ENCODE measurements at regions not wholly inside any gene's neighbourhood (a gene's known extent, or its start where the extent isn't known, plus 50 kb on each side); places are given as distances from the start of the nearest gene placed in this dataset.
A peak's percentile ranks its signal among the peaks of the same experiment; 100 is the strongest.

DNA sequence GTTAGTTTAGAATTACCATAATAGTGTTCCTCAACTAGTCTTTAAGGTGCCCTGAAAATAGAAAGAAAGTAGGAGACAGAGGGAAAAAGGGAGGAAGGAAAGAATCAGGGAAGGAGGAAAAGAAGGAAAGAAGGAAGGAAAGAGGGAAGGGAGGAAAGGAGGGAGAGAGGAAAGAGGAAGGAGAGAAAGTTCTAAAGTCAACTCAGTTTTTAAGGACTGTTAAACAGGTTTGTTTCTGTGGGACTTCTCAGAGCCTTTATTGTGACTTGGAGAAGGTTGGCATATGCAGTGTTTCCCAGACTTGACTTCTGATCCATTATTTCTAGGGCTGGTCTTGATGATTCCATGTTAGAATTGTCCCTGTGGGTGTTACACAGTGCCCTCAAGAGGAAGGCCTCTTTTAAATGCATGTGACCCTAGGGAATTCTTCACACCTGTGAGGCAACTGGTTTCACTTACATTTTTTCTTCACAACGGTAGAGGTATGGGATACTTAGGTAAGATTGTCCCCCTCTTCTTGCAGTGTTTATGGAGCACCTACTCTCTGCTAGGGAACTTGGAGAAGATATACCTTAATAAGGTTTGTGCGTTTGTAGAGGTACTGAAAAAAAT is 132.7 kb upstream of the GMDS start:
- no peak for DNase-seq (ENCODE audit: low spot score)
- TF ChIP-seq, protein P1, sequence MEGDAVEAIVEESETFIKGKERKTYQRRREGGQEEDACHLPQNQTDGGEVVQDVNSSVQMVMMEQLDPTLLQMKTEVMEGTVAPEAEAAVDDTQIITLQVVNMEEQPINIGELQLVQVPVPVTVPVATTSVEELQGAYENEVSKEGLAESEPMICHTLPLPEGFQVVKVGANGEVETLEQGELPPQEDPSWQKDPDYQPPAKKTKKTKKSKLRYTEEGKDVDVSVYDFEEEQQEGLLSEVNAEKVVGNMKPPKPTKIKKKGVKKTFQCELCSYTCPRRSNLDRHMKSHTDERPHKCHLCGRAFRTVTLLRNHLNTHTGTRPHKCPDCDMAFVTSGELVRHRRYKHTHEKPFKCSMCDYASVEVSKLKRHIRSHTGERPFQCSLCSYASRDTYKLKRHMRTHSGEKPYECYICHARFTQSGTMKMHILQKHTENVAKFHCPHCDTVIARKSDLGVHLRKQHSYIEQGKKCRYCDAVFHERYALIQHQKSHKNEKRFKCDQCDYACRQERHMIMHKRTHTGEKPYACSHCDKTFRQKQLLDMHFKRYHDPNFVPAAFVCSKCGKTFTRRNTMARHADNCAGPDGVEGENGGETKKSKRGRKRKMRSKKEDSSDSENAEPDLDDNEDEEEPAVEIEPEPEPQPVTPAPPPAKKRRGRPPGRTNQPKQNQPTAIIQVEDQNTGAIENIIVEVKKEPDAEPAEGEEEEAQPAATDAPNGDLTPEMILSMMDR (IDR thresholded peaks at IDR 0.05; ENCODE audit: poor library complexity, severe bottlenecking) = no peak
- Histone ChIP-seq H3K36me3 (ENCODE audit: low read depth) (no peaks in the 10 kb centered on the region), H3K27me3 (ENCODE audit: insufficient read depth, poor library complexity, severe bottlenecking) (no peaks in the 10 kb centered on the region), H3K27ac (ENCODE audit: poor library complexity, severe bottlenecking) (no peak overlapping the region), H3K9me3 (ENCODE audit: severe bottlenecking) (no peaks in the 10 kb centered on the region), H3K4me1 (ENCODE audit: insufficient read depth, poor library complexity, severe bottlenecking) (peaks cover 17% of the 10 kb centered on the region), H3K4me3 (ENCODE audit: severe bottlenecking) (no peak overlapping the region)
- ATAC-seq (ENCODE audit: low read depth) = no peak

DNA sequence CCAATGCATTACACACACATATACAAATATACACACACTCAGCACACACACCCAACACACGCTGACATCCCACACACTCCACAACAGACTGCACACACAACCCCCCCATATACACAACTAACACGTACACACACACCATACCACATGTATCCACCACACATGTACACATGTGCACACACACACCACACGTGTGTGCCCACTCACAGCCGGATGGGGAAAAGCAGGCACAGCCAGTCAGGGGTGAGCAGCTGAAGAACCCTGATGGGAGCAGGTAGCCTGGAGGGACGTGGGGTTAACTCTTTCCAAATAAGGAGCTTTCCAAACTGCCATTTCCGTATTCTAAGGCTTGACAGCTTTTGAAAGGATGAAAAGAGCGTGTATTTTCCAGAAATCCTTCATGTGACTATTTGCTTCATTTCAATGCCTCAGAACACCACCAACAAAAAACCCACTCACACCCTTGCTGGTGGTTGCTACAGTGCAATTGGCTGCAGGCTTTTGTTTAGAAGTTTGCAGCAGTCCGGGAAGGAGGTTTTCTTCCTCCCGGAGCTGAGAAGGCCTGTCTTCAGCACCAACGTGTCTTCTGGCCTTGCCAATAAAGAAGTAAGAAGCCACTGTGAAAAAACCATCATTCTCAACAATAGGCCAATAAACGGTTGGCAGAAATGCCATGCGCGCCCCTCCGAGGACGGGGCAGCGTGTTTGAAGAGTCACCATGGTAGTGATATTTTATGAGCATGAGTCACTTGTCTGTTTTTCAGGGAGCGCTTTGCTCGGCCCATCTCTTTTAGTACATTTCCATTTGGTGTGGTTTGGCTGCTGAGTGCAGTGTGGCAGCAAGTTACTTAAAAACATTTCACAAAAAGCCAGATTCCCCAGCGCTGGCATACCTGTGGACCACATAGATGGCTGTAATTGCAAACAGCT is 131.3 kb upstream of the GMDS start:
- peak; percentile 88 for ATAC-seq (ENCODE audit: low read depth)
- Histone ChIP-seq H3K27me3 (ENCODE audit: insufficient read depth, poor library complexity, severe bottlenecking) (no peaks in the 10 kb centered on the region), H3K9me3 (ENCODE audit: severe bottlenecking) (no peaks in the 10 kb centered on the region), H3K27ac (ENCODE audit: poor library complexity, severe bottlenecking) (no peak overlapping the region), H3K4me3 (ENCODE audit: severe bottlenecking) (no peak overlapping the region), H3K4me1 (ENCODE audit: insufficient read depth, poor library complexity, severe bottlenecking) (peaks cover 17% of the 10 kb centered on the region), H3K36me3 (ENCODE audit: low read depth) (no peaks in the 10 kb centered on the region)
- TF ChIP-seq, protein P1 (IDR thresholded peaks at IDR 0.05; ENCODE audit: poor library complexity, severe bottlenecking) = no peak
- no peak for DNase-seq (ENCODE audit: low spot score)

DNA sequence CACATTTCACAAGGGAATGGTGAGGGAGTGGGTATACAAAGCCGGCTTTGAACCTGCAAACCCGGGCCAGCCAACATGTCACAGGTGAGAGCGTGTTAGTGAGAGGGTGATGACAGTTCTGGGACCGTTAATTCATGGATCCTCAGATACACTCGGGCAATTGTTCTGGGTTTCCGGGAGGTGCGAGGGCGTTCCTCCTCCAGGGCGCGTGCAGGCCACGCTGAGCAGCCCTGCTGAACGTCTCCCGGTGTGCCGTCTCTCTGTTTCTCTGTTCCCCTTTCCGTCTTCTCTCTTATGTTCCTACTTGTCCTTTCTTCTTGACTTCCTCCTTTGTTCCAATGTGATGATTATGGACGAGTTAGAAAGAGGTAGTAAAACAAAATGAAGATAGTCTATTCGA is 130.0 kb upstream of the GMDS start:
- ATAC-seq (ENCODE audit: low read depth) = no peak
- no peaks in the 10 kb centered on the region for H3K9me3 ChIP-seq (ENCODE audit: severe bottlenecking)
- DNase-seq (ENCODE audit: low spot score) = no peak
- H3K27me3 ChIP-seq (ENCODE audit: insufficient read depth, poor library complexity, severe bottlenecking) = no peaks in the 10 kb centered on the region
- no peaks in the 10 kb centered on the region for H3K36me3 ChIP-seq (ENCODE audit: low read depth)
- no peak overlapping the region for H3K27ac ChIP-seq (ENCODE audit: poor library complexity, severe bottlenecking)
- H3K4me3 ChIP-seq (ENCODE audit: severe bottlenecking) = no peak overlapping the region
- TF ChIP-seq, protein P1 (IDR thresholded peaks at IDR 0.05; ENCODE audit: poor library complexity, severe bottlenecking) = no peak
- peaks cover 17% of the 10 kb centered on the region for H3K4me1 ChIP-seq (ENCODE audit: insufficient read depth, poor library complexity, severe bottlenecking)

DNA sequence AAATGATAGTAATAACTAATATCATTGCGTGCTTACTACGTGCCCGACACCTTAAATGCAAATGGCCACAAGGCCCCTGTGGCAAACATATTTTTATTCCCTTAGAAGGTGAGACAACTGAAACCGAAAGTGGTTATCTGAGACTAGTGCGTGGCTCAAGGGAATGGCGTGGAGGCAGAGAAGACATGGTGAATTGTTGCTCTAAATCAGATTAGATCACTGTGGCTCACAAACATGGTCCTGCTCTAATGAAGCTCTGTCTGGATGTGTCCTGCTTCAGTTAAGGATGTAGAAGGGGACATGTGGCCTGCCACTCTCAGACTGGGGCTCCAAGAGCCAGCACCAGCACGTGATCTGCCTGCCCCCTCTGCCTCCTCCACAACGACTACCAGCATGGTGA is 124.2 kb upstream of the GMDS start:
- TF ChIP-seq, protein P1 (IDR thresholded peaks at IDR 0.05; ENCODE audit: poor library complexity, severe bottlenecking) = no peak

More for the DNA sequence above, 124.2 kb upstream of the GMDS start:
- Histone ChIP-seq H3K27me3 (ENCODE audit: insufficient read depth, poor library complexity, severe bottlenecking) (no peaks in the 10 kb centered on the region), H3K27ac (ENCODE audit: poor library complexity, severe bottlenecking) (no peak overlapping the region), H3K9me3 (ENCODE audit: severe bottlenecking) (no peaks in the 10 kb centered on the region), H3K4me3 (ENCODE audit: severe bottlenecking) (no peak overlapping the region), H3K4me1 (ENCODE audit: insufficient read depth, poor library complexity, severe bottlenecking) (no peaks in the 10 kb centered on the region), H3K36me3 (ENCODE audit: low read depth) (no peaks in the 10 kb centered on the region)
- DNase-seq (ENCODE audit: low spot score) (no peak), ATAC-seq (ENCODE audit: low read depth) (no peak)

Data from RWPE2 (cell line).